Adrenal gland (tissue), 9 donors: ENCODE measurements at regions not wholly inside any gene's neighbourhood (a gene's known extent, or its start where the extent isn't known, plus 50 kb on each side); places are given as distances from the start of the nearest gene placed in this dataset.

ENCODE experiments used
- DNase-seq, 7 donors: peaks; one replicate each; pipeline ENCODE4 v3.0.0-alpha.2; 2019 to 2020
- H3K27ac ChIP-seq, 5 donors: fragments of 200-600 bp; sonication (generic) in 4 of 5; 1 replicate in 3 of 5; 2 replicates in 2 of 5; pipeline versions ENCODE4 v1.5.1 to v1.8.0; 2016 to 2020; ENCODE audit warnings: mild to moderate bottlenecking in 1 of 5
- H3K27me3 ChIP-seq: fragments of 200-600 bp; 2 replicates; pipeline ENCODE4 v1.8.0; 2021
- H3K36me3 ChIP-seq, 2 donors: fragments of 200-600 bp; replicated peaks in 1 of 2; 1 replicate in 1 of 2; 2 replicates in 1 of 2; pipeline versions ENCODE4 v1.5.1 to v1.8.0; 2018 to 2022
- H3K4me1 ChIP-seq, 2 donors: fragments of 200-600 bp; replicated peaks in 1 of 2; 1 replicate in 1 of 2; 2 replicates in 1 of 2; pipeline versions ENCODE4 v1.5.1 to v1.8.0; 2018 to 2021
- H3K4me3 ChIP-seq, 4 donors: fragments of 200-600 bp; sonication (generic) in 3 of 4; one replicate each; pipeline ENCODE4 v1.5.1; 2016 to 2018
- H3K9me3 ChIP-seq, 3 donors: fragments of 200-600 bp; sonication (generic) in 1 of 3; replicated peaks in 1 of 3; 1 replicate in 2 of 3; 2 replicates in 1 of 3; pipeline versions ENCODE4 v1.5.1 to v1.8.0; 2016 to 2021
- POLR2A ChIP-seq, 2 donors: fragments of 450-650 bp; IDR thresholded peaks; one replicate each; pipeline ENCODE4 v1.6.1; 2017; ENCODE audit warnings: antibody characterized with exemption in 2 of 2, mild to moderate bottlenecking in 2 of 2, moderate library complexity in 1 of 2
- WGBS, 4 donors: extraction: QIAGEN DNeasy Blood & Tissue Kit in 2 of 4; methylation state at CpG; one replicate each; pipeline versions ENCODE4 v1.1.5 to v1.1.7; 2013 to 2017; 5-methylcytosine and 5-hydroxymethylcytosine counted together
- intact Hi-C, 2 donors: fragments of 100-400 bp; cut with DNase I; formaldehyde crosslinking; loops; one replicate each; pipeline versions ENCODE4 v1.14.1 to v1.15.0; 2022 to 2023
- TF ChIP-seq, protein P1 (sequence below), 6 experiments: fragments of 450-650 bp in 4 of 6; fragments of 200-600 bp in 2 of 6; sonication (generic) in 1 of 6; IDR thresholded peaks; 1 replicate in 5 of 6; 2 replicates in 1 of 6; pipeline versions ENCODE4 v1.5.1 to v1.8.0; 2016 to 2021; ENCODE audit warnings: antibody characterized with exemption in 6 of 6, mild to moderate bottlenecking in 2 of 6, moderate library complexity in 1 of 6
- donor health status: healthy with polysubstance abuse.
- donor health status: Bipolar disorder and iron deficiency.
- donor health status: DM: yes; HTN: yes; CAD: no.
- donor health status: DM: no; HTN: no; CAD: no.
- donor health status: DM: no; HTN: no; CAD: no.

DNA sequence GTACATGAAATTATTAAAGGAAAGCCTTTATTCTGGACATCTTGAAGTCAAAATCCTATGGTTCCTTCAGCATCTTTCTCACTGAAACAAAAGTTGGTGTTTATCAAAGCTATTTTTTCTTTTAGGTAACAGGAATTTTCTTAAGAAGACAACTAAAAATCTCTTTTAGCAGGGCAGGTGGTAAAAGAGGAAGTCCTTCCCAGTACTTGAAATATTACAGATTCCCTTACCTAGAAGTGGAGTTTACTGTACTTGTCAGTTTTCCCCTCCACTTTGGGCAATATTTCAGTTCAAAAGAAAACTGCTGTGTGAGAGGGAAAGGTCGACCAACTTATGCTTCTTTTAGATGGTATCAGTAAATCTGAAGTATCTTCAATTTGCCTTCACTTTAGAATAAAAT lies 64.3 kb upstream of the TDRD3 start:
- intact Hi-C loops: loop anchor here in 1 of 2 donors (10.0 kb wide), 1 partner anchor 102 kb away; no protein-coding TSS in a partner anchor
- DNase-seq: no peak
- no peaks in the 10 kb centered on the region for H3K36me3 ChIP-seq

GRCh38 chr13:60334310-60334709 lies 62.7 kb upstream of the TDRD3 start:
- no peak for TF ChIP-seq POLR2A (IDR thresholded peaks at IDR 0.05)
- TF ChIP-seq, protein P1, sequence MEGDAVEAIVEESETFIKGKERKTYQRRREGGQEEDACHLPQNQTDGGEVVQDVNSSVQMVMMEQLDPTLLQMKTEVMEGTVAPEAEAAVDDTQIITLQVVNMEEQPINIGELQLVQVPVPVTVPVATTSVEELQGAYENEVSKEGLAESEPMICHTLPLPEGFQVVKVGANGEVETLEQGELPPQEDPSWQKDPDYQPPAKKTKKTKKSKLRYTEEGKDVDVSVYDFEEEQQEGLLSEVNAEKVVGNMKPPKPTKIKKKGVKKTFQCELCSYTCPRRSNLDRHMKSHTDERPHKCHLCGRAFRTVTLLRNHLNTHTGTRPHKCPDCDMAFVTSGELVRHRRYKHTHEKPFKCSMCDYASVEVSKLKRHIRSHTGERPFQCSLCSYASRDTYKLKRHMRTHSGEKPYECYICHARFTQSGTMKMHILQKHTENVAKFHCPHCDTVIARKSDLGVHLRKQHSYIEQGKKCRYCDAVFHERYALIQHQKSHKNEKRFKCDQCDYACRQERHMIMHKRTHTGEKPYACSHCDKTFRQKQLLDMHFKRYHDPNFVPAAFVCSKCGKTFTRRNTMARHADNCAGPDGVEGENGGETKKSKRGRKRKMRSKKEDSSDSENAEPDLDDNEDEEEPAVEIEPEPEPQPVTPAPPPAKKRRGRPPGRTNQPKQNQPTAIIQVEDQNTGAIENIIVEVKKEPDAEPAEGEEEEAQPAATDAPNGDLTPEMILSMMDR (IDR thresholded peaks at IDR 0.05): no peak
- Histone ChIP-seq H3K4me3 (no peak overlapping the region), H3K36me3 (no peaks in the 10 kb centered on the region), H3K4me1 (peaks cover 0 to 4% of the 10 kb centered on the region in 2 donors), H3K9me3 (no peaks in the 10 kb centered on the region), H3K27ac (no peak overlapping the region), H3K27me3 (no peaks in the 10 kb centered on the region)
- intact Hi-C loops: loop anchor here in 1 of 2 donors (10.0 kb wide), 1 partner anchor 100 kb away; no protein-coding TSS in a partner anchor
- DNase-seq: no peak
- 38 to 80% (median 51%) methylated on average over 1 of the region's 1 CpG for WGBS, 4 donors

More for the DNA sequence above, 64.3 kb upstream of the TDRD3 start:
- H3K4me1 ChIP-seq: peaks cover 0 to 4% of the 10 kb centered on the region in 2 donors
- TF ChIP-seq, protein P1 (IDR thresholded peaks at IDR 0.05): no peak
- no peak for TF ChIP-seq POLR2A (IDR thresholded peaks at IDR 0.05)
- no peaks in the 10 kb centered on the region for H3K9me3 ChIP-seq
- no peak overlapping the region for H3K4me3 ChIP-seq
- WGBS, 4 donors: 63 to 76% (median 72%) methylated on average over 1 of the region's 1 CpG
- no peak overlapping the region for H3K27ac ChIP-seq
- no peaks in the 10 kb centered on the region for H3K27me3 ChIP-seq

DNA sequence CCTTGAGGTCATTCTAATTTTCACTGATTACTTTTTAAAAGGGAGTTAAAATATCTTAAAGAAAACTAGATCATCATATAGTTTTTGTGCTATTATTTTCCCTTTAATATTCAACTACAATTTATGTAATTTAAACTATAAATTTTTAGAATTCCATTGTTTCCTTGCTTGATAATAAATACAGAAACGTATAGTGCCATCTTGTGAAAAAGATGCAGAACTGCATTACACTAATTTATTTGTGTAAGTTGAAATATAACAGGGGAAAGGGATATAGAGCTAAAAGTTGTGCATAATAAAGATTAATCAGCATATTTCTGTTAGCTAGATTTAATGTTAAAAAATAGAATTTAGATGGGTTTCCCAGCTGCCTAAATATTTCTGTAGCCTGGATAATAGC lies 61.5 kb upstream of the TDRD3 start:
- no peak for DNase-seq
- no peaks in the 10 kb centered on the region for H3K9me3 ChIP-seq
- TF ChIP-seq, protein P1 (IDR thresholded peaks at IDR 0.05): peak; percentile 29 to 66 (median 56)
- TF ChIP-seq POLR2A (IDR thresholded peaks at IDR 0.05): no peak
- H3K4me1 ChIP-seq: peaks cover 0 to 4% of the 10 kb centered on the region in 2 donors
- no peaks in the 10 kb centered on the region for H3K27me3 ChIP-seq
- no peaks in the 10 kb centered on the region for H3K36me3 ChIP-seq
- intact Hi-C loops: loop anchor here in 1 of 2 donors (10.0 kb wide), 1 partner anchor 99 kb away; no protein-coding TSS in a partner anchor
- no peak overlapping the region for H3K27ac ChIP-seq
- H3K4me3 ChIP-seq: no peak overlapping the region
- 0 to 2% (median 0%) methylated on average over 1 of the region's 1 CpG for WGBS, 4 donors

GRCh38 chr13:60338754-60339153 lies 58.3 kb upstream of the TDRD3 start:
- TF ChIP-seq POLR2A (IDR thresholded peaks at IDR 0.05): no peak
- TF ChIP-seq, protein P1 (IDR thresholded peaks at IDR 0.05): no peak
- intact Hi-C loops: loop anchor here in 1 of 2 donors (10.0 kb wide), 1 partner anchor 96 kb away; no protein-coding TSS in a partner anchor
- DNase-seq: no peak
- H3K27ac ChIP-seq: no peak overlapping the region
- no peaks in the 10 kb centered on the region for H3K9me3 ChIP-seq
- 79 to 91% (median 85%) methylated on average over 2 of the region's 2 CpGs for WGBS, 4 donors
- no peaks in the 10 kb centered on the region for H3K36me3 ChIP-seq
- no peaks in the 10 kb centered on the region for H3K27me3 ChIP-seq
- H3K4me3 ChIP-seq: no peak overlapping the region
- peaks cover 0 to 4% of the 10 kb centered on the region in 2 donors for H3K4me1 ChIP-seq
